ENCODE measurements at regions not wholly inside any gene's neighbourhood (a gene's known extent, or its start where the extent isn't known, plus 50 kb on each side); places are given as distances from the start of the nearest gene placed in this dataset.
"Not testable (repeated sequence)": the region's sequence is repeated elsewhere in the genome, so short reads cannot be mapped to it uniquely, and the experiment has no call there.

GRCh38 chr3:78266550-78266949 is 1226.7 kb downstream of the ROBO2 start:
- not testable (repeated sequence) for DNase-seq

DNA sequence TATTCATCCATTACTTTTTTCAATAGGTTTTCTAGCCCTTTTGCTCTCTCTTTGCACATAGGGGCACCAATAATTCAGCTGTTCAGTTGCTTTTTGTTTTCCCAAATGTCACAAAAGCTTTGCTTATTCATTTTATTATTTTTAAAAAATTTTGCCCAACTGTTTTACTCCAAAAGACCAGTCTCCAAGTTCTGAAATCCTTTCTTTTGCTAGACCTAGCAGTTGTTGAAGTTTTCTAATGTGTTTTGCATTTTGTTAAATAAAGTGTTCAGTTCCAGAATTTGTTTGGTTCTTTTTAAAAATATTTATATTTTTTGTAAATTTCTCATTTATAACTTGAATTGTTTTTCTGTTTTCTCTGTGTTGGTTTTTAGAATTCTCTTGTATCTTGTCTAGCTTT is 1227.3 kb downstream of the ROBO2 start:
- DNase-seq: no peak

- no peak for DNase-seq
Observed at GRCh38 chr3:78268087-78268486, 1228.2 kb downstream of the ROBO2 start.

GRCh38 chr3:78268716-78269668 is 1229.1 kb downstream of the ROBO2 start:
- DNase-seq: no peak

GRCh38 chr3:78273326-78273725 is 1233.4 kb downstream of the ROBO2 start:
- DNase-seq: no peak

- DNase-seq: no peak
Observed at GRCh38 chr3:78274475-78275065, 1234.7 kb downstream of the ROBO2 start.

DNA sequence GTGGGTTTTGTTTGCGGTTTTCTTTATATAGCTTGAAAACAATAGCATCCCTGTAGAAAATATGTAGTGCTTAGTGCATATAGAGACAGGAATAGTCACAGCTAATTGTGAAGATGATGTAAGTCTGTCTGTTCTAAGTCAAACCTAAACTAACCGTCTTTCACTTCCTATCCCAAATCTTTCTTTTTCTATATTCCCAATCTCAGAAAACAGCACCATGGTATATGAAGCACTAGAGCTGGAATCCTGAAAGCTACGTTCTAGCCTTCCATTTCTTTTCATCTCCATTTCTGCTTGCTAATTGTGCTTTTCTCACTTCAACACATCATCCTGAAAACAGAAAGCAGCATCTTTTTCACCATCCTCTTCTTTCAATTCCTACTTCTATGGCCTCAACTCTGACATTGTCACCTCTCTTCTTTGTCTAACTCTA is 1235.5 kb downstream of the ROBO2 start:
- DNase-seq: no peak

GRCh38 chr3:78277220-78277619 is 1237.3 kb downstream of the ROBO2 start:
- no peak for DNase-seq

GRCh38 chr3:78277801-78278200 is 1237.9 kb downstream of the ROBO2 start:
- DNase-seq: no peak

- DNase-seq: no peak
Observed at GRCh38 chr3:78279091-78279490, 1239.2 kb downstream of the ROBO2 start.

GRCh38 chr3:78281381-78281780 is 1241.5 kb downstream of the ROBO2 start:
- DNase-seq: no peak

DNA sequence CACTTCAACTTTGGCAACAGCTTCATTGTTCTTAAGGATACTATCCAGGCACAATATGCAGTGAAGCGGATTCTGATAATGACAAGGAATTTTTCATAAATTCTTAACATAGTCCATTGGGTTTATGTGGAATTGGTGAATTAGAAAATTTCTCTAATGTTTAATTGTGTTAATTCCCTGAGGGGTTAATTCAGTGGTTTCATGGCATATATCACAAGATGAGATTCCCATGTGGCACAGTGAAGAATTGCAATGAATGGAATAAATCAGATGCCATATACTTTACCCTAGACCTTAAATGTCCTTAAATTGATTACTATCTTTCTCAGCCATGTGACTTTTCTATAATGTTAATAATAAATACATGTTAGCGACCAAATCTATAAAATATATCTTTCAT is 1244.1 kb downstream of the ROBO2 start:
- no peak for DNase-seq

DNA sequence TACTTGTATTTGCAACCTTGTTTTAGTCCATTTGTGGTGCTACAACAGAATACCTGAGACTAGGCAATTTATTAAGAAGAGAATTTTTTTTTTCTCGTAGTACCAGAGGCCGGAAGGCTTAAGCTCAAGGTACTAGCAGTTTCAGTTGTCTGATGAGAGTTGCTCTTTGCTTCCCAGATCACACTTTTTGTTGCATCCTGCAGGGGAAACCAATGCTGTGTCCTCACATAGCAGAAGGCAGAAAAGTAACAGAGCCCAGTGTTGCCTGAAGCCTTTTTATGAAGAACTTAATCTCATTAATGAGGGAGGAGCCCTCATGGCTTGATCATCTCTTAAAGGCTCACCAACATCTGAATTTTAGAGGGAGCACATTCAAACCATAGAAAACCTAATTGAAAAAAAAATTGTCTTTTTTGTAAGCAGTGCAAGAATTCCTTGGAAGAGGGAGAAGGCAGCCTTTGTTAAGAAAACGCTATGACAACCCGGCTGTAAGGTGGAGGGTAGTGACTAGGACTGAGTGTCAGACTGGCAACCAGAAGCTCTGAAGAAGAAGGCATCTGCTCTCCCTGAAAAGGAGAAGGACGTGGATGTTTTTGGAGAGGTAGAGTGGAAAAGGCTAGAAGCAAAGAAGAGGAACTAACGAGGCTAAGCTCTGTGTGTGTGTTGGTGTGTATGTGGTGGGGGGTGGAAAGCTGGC is 1245.3 kb downstream of the ROBO2 start:
- DNase-seq: no peak

- DNase-seq: no peak
Observed at GRCh38 chr3:78287085-78287484, 1247.2 kb downstream of the ROBO2 start.

DNA sequence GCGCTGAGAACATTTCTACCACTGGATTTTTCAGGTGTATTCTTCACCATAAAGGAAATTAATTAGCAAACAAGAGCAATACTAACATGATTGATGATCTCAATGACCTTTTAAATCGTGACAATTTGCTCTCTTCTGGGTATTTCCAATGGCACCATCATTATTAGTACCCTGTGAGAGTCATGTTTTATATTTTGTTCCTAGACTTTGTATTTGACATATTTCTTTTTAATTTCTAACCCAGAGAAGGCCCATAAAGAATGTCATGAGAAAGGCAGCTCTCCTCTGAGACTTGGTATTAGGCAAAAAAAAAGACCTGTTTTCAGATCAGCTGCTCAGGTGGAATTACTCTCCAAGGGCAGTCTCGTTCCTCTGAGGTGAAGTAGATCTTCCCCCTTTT is 1253.4 kb downstream of the ROBO2 start:
- DNase-seq: no peak

GRCh38 chr3:78304115-78304514 is 1264.2 kb downstream of the ROBO2 start:
- no peak for DNase-seq

- DNase-seq: no peak
Observed at GRCh38 chr3:78312851-78313250, 1273.0 kb downstream of the ROBO2 start.

GRCh38 chr3:78313332-78313731 is 1273.4 kb downstream of the ROBO2 start:
- no peak for DNase-seq

DNA sequence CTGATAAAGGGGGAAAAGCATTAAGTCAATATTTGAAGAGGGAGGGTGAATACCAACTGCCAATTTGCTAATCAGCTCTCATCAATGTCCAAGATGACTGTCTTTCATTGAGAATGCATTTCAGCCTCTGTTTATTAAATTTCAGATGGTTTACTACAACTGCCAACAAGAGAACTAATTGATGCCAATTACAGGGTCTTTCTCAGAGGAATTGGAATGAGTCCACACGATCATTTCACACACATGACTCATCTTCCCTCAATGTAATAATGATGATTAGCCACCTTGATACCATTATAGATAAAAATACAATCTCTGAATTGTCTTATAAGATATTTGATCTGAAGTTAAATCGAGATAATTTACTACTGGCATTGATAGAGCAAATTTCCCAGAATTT is 1274.4 kb downstream of the ROBO2 start:
- DNase-seq: no peak

GRCh38 chr3:78317774-78318173 is 1277.9 kb downstream of the ROBO2 start:
- no peak for DNase-seq

GRCh38 chr3:78322780-78323179 is 1282.9 kb downstream of the ROBO2 start:
- no peak for DNase-seq

GRCh38 chr3:78337801-78338211 is 1297.9 kb downstream of the ROBO2 start:
- DNase-seq: no peak

DNA sequence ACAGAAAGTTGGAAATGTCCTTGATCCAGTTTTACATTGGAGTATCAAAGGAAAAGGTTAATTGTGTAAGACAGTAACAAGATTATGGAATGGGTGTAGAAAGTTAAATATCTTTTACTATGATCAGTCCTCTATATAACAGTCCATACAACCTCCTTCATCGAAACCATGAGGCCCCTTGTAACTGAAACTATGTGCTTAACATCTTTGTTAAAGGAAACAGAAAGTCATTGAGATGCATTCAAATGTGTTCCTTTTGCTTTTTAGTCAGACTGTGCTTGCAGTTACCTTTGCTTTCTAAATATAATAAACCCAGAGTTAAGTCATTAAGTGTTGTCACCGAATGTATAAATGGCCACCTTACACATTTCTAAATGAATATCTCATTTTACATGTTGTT is 1298.5 kb downstream of the ROBO2 start:
- no peak for DNase-seq

DNA sequence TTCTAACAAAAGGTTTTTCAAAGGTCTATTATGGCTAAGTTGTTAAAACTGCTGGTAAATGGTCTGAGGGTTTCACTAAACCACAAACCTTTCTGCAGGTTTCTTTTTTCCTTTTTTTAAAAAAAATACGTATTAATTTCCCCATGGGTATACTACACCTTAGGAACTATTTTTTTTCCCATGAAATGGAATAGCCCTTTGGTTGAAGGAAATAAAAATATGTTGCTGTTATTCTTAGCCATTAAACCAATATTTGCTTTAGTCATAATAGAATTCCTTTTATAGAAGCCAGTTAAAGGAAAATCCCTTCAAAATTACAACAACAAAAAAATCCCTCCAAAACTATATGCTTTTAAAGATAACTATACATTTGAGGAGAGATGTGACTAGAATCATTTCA is 1303.3 kb downstream of the ROBO2 start:
- DNase-seq: no peak
